SJSA1 (cell line): ENCODE measurements at regions not wholly inside any gene's neighbourhood (a gene's known extent, or its start where the extent isn't known, plus 50 kb on each side); places are given as distances from the start of the nearest gene placed in this dataset.

ENCODE experiments used
- DNase-seq, 2 experiments: peaks; one replicate each; pipeline ENCODE4 v3.0.0-alpha.2; 2015 to 2020; ENCODE audit warnings: low spot score in 2 of 2, low read depth in 1 of 2
- H3K27ac ChIP-seq: fragments of 250-450 bp; sonication (Bioruptor Pico); 2 replicates; pipeline ENCODE4 v1.5.1; 2020; ENCODE audit warnings: mild to moderate bottlenecking, moderate library complexity
- H3K27me3 ChIP-seq: fragments of 250-450 bp; sonication (Bioruptor Pico); replicated peaks from 2 replicates; pipeline ENCODE4 v1.5.1; 2020; ENCODE audit warnings: mild to moderate bottlenecking, moderate library complexity
- H3K36me3 ChIP-seq: fragments of 250-450 bp; sonication (Bioruptor Pico); 2 replicates; pipeline ENCODE4 v1.5.1; 2020; ENCODE audit warnings: mild to moderate bottlenecking
- H3K4me1 ChIP-seq: fragments of 250-450 bp; sonication (Bioruptor Pico); replicated peaks from 2 replicates; pipeline ENCODE4 v1.6.1; 2021; ENCODE audit warnings: mild to moderate bottlenecking
- H3K4me3 ChIP-seq: fragments of 250-450 bp; sonication (Bioruptor Pico); 2 replicates; pipeline ENCODE4 v1.5.1; 2020; ENCODE audit warnings: mild to moderate bottlenecking
- H3K9me3 ChIP-seq: fragments of 250-450 bp; sonication (Bioruptor Pico); replicated peaks from 2 replicates; pipeline ENCODE4 v1.5.1; 2020; ENCODE audit warnings: mild to moderate bottlenecking

GRCh38 chr11:81449588-81450156, 1284.0 kb downstream of the FAM181B start:
- Histone ChIP-seq H3K27me3 (no peaks in the 10 kb centered on the region), H3K36me3 (no peaks in the 10 kb centered on the region), H3K27ac (no peak overlapping the region), H3K4me1 (no peaks in the 10 kb centered on the region), H3K4me3 (no peak overlapping the region), H3K9me3 (no peaks in the 10 kb centered on the region)
- DNase-seq: no peak

DNA sequence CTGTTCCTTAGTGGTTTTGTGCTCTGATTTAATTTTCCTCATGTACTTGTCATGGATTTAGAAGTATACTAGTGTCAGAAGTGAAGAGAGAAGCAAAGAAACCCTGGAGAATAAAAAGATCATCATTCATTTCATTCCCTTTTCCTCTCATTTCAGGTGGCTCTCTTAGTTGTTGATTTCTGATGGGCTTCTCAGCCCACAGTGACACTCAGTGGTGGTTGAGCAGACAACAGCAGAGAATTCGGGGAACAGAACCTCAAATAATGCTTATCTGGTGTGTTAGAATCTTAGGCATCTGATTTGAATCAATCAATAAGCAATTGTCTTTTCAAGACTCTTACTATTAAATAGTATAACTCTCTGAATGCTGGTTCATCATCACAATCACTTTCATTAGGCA, 1289.4 kb downstream of the FAM181B start:
- no peaks in the 10 kb centered on the region for H3K9me3 ChIP-seq
- DNase-seq: no peak
- no peaks in the 10 kb centered on the region for H3K27me3 ChIP-seq
- H3K4me1 ChIP-seq: no peaks in the 10 kb centered on the region
- H3K27ac ChIP-seq: no peak overlapping the region
- H3K36me3 ChIP-seq: no peaks in the 10 kb centered on the region
- no peak overlapping the region for H3K4me3 ChIP-seq

GRCh38 chr11:81432333-81432732, 1301.3 kb downstream of the FAM181B start:
- no peak for DNase-seq
- Histone ChIP-seq H3K9me3 (no peaks in the 10 kb centered on the region), H3K4me3 (no peak overlapping the region), H3K27ac (no peak overlapping the region), H3K4me1 (no peaks in the 10 kb centered on the region), H3K27me3 (no peaks in the 10 kb centered on the region), H3K36me3 (no peaks in the 10 kb centered on the region)

DNA sequence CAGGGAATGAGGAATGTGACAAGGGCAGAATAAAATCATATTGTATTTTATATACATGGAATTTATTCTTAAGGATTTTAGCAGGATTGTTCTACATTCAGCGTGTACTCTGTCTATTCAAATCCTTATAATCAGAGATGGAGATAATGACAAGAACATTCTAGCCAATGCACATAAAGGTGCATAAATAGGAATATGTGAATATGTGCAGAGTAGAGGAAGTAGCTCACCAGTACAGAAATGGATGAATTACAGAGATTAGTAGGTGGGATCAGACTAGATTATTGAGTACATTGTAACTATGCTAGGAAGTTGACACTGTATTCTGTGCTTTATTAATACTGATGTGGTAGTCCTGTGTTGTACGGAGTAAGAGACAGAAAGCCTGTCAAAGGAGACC, 1308.8 kb downstream of the FAM181B start:
- Histone ChIP-seq H3K27me3 (no peaks in the 10 kb centered on the region), H3K36me3 (no peaks in the 10 kb centered on the region), H3K4me3 (no peak overlapping the region), H3K9me3 (no peaks in the 10 kb centered on the region), H3K27ac (no peak overlapping the region), H3K4me1 (no peaks in the 10 kb centered on the region)
- no peak for DNase-seq

GRCh38 chr11:81422402-81422801, 1311.3 kb downstream of the FAM181B start:
- H3K27ac ChIP-seq: no peak overlapping the region
- no peaks in the 10 kb centered on the region for H3K36me3 ChIP-seq
- no peaks in the 10 kb centered on the region for H3K27me3 ChIP-seq
- no peak for DNase-seq
- H3K4me1 ChIP-seq: no peaks in the 10 kb centered on the region
- no peaks in the 10 kb centered on the region for H3K9me3 ChIP-seq
- no peak overlapping the region for H3K4me3 ChIP-seq

DNA sequence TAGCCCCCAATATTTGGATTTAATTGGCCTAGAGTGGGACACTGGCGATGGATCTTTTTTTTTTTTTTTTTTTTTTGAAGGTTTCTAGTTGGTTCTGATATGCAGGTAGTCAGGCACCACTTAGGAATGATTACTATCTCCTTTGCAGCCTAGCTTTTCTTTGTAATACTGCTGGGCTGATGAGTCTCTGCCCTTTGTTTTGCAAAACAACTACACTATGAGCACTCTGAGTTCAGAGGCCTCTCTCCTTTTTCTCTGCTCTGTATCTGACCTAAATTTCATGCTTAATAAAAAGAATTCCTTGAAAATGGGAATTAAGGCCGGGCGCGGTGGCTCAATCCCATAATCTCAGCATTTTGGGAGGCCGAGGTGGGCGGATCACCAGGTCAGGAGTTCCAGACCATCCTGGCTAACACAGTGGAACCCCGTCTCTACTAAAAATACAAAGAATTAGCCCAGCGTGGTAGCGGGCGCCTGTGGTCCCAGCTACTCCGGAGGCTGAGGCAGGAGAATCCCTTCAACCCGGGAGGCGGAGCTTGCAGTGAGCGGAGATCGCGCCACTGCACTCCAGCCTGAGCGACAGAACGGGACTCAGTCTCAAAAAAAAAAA, 1312.3 kb downstream of the FAM181B start:
- Histone ChIP-seq H3K9me3 (no peaks in the 10 kb centered on the region), H3K4me3 (no peak overlapping the region), H3K27me3 (no peaks in the 10 kb centered on the region), H3K36me3 (no peaks in the 10 kb centered on the region), H3K27ac (no peak overlapping the region), H3K4me1 (no peaks in the 10 kb centered on the region)
- DNase-seq: no peak

- no peak for DNase-seq
- Histone ChIP-seq H3K4me3 (no peak overlapping the region), H3K36me3 (no peaks in the 10 kb centered on the region), H3K4me1 (no peaks in the 10 kb centered on the region), H3K27ac (no peak overlapping the region), H3K9me3 (no peaks in the 10 kb centered on the region), H3K27me3 (no peaks in the 10 kb centered on the region)
Observed at GRCh38 chr11:81420668-81421250, 1312.9 kb downstream of the FAM181B start.

DNA sequence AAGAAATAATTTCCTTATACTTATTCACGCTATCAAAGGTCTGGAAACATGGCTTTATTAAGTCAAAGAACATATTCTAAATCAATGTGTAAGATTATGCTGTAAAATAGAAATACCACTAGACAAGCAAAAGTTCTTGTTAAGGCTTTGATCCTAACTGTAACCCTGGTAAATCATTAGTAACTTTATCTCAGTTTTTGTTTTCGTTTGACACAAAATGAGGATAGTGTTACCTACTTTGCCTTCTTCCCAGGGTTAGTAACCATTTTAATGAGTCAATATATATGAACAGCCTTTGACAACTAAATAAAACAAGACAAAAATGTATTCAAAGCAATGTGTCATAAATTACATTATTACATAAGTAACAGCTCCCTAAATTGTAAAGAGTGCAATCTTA, 1336.3 kb downstream of the FAM181B start:
- no peaks in the 10 kb centered on the region for H3K4me1 ChIP-seq
- H3K27me3 ChIP-seq: no peaks in the 10 kb centered on the region
- H3K27ac ChIP-seq: no peak overlapping the region
- H3K36me3 ChIP-seq: no peaks in the 10 kb centered on the region
- no peak overlapping the region for H3K4me3 ChIP-seq
- H3K9me3 ChIP-seq: no peaks in the 10 kb centered on the region
- no peak for DNase-seq

- H3K27ac ChIP-seq: no peak overlapping the region
- H3K36me3 ChIP-seq: no peaks in the 10 kb centered on the region
Observed at GRCh38 chr11:81394311-81394710, 1339.4 kb downstream of the FAM181B start.

DNA sequence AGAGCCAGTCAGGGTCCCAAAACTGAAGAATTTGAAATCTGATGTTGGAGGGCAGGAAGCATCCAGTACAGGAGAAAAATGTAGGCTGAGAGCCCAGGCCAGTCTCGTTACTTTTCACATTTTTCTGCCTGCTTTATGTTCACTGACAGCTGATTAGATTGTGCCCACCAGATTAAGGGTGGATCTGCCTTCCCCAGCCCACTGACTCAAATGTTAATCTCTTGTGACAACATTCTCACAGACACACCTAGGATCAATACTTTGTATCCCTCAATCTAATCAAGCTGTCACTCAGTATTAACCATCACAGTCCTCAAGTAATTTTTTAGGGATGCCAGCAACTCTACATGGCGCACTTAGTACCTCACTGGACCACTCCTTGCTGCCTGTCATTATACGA, 1345.3 kb downstream of the FAM181B start:
- no peak overlapping the region for H3K27ac ChIP-seq
- no peaks in the 10 kb centered on the region for H3K4me1 ChIP-seq
- H3K9me3 ChIP-seq: no peaks in the 10 kb centered on the region
- DNase-seq: no peak
- H3K27me3 ChIP-seq: no peaks in the 10 kb centered on the region
- no peaks in the 10 kb centered on the region for H3K36me3 ChIP-seq
- H3K4me3 ChIP-seq: no peak overlapping the region

More at GRCh38 chr11:81394311-81394710, 1339.4 kb downstream of the FAM181B start:
- H3K4me3 ChIP-seq: no peak overlapping the region
- H3K4me1 ChIP-seq: no peaks in the 10 kb centered on the region
- no peaks in the 10 kb centered on the region for H3K27me3 ChIP-seq
- no peak for DNase-seq
- H3K9me3 ChIP-seq: no peaks in the 10 kb centered on the region

DNA sequence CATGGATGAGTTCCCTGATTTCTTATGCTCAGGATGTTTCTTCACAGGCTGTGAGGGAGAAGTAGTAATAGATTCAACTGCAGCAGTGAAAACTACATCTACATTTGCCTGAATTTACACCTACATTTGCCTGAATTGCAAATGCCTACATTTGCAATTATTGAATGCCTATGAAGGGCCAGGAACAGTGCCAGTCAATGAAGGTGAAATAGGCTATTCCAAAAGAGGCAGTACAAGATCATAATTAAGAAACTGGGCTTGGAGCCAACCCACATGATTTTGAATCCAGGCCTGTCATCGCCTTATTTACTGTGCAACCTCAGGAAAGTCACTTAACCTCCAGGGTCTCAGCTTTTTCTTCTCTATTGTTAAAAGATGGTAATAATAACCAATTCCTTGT, 1353.3 kb downstream of the FAM181B start:
- no peak for DNase-seq

GRCh38 chr11:81377418-81377817, 1356.2 kb downstream of the FAM181B start:
- no peaks in the 10 kb centered on the region for H3K4me1 ChIP-seq
- no peak for DNase-seq
- H3K27ac ChIP-seq: no peak overlapping the region
- H3K27me3 ChIP-seq: no peaks in the 10 kb centered on the region
- H3K9me3 ChIP-seq: no peaks in the 10 kb centered on the region
- H3K36me3 ChIP-seq: no peaks in the 10 kb centered on the region
- H3K4me3 ChIP-seq: no peak overlapping the region

More for the DNA sequence above, 1353.3 kb downstream of the FAM181B start:
- Histone ChIP-seq H3K4me3 (no peak overlapping the region), H3K27ac (no peak overlapping the region), H3K36me3 (no peaks in the 10 kb centered on the region), H3K4me1 (no peaks in the 10 kb centered on the region), H3K27me3 (no peaks in the 10 kb centered on the region), H3K9me3 (no peaks in the 10 kb centered on the region)

DNA sequence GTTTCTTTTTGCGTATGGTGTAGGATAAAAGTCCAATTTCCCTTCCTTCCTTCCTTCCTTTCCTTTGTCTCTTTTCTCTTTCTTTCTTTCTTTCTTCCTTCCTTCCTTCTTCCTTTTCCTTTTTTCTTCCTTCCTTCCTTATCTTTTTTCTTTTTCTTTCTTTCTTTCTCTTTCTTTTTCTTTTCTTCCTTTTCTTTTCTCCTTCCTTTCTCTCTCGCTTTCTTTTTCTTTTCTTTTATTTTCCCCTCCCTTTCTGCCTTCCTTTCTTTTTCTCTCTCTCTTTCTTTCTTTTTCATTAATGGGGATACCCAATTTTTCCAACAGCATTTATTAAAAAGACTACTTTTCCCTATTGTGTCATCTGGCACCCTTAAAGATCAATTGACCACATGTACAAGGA, 1359.7 kb downstream of the FAM181B start:
- no peak overlapping the region for H3K27ac ChIP-seq
- no peaks in the 10 kb centered on the region for H3K4me1 ChIP-seq
- H3K36me3 ChIP-seq: no peaks in the 10 kb centered on the region
- H3K4me3 ChIP-seq: no peak overlapping the region
- no peak for DNase-seq
- no peaks in the 10 kb centered on the region for H3K9me3 ChIP-seq
- H3K27me3 ChIP-seq: no peaks in the 10 kb centered on the region

GRCh38 chr11:81368192-81368591, 1365.5 kb downstream of the FAM181B start:
- Histone ChIP-seq H3K27me3 (no peaks in the 10 kb centered on the region), H3K27ac (no peak overlapping the region), H3K4me3 (no peak overlapping the region), H3K4me1 (no peaks in the 10 kb centered on the region), H3K36me3 (no peaks in the 10 kb centered on the region), H3K9me3 (no peaks in the 10 kb centered on the region)
- DNase-seq: no peak

DNA sequence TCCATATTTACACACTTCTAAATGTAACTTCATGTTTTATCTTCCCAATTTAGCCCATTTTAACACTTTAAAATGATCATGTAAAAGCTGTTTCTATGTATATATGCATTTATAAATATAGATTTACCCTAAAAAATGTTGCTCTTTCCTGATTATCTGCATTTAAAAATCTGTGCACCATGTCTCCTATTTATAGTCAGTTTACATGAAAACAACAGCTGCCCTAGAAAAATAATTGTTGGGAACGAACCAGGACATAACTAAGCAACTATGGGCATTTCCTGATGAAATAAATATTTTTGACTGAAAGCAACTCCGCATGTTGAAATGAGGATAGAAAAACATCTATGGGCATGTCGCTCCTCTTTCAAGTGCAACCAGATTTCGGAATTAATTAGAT, 1368.2 kb downstream of the FAM181B start:
- H3K27me3 ChIP-seq: no peaks in the 10 kb centered on the region
- no peak overlapping the region for H3K27ac ChIP-seq
- no peaks in the 10 kb centered on the region for H3K9me3 ChIP-seq
- no peaks in the 10 kb centered on the region for H3K36me3 ChIP-seq
- no peak overlapping the region for H3K4me3 ChIP-seq
- DNase-seq: no peak
- no peaks in the 10 kb centered on the region for H3K4me1 ChIP-seq
